ENCODE measurements at regions not wholly inside any gene's neighbourhood (a gene's known extent, or its start where the extent isn't known, plus 50 kb on each side); places are given as distances from the start of the nearest gene placed in this dataset.

DNA sequence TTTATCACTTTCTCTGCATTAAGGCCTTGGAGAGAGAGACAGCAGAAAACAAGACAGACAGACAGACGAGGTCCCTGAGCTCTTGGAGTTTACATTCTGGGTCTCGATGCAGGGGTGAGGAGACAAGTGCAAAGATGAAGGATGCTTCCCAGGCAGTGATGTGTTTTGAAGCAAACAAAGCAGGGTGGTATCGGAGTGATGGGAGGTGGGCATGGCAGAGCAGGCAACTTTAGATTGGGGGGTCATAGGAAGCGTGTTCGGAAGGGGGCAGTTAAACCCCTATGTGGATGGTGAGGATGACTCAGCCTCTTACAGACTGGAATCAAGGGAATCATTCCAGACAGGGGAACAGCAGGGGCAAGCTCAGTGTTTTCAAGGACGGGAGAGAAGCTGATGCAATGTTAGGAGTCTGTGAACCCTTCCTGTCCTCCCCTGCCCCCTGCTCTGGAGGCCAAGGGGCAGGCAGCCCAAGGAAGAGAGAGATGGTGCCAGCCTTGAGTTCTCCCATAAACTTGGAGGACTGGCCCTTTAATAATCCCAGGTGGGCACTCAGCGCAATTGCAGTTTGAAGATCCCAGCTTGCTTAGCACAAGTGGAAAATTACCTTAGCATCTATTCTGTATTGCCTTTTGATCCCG is 180.2 kb downstream of the CHST1 start:
- Histone ChIP-seq H3K4me3 (ENCODE audit: low read length) (no peak overlapping the region), H3K36me3 (replicated peaks; ENCODE audit: low read depth, low read length) (no peaks in the 10 kb centered on the region), H3K4me1 (ENCODE audit: low read length) (no peaks in the 10 kb centered on the region), H3K9me3 (ENCODE audit: insufficient read depth, low read length) (no peaks in the 10 kb centered on the region), H3K4me2 (ENCODE audit: low read length) (no peak overlapping the region), H4K20me1 (ENCODE audit: insufficient read depth, low read length) (no peaks in the 10 kb centered on the region), H3K79me2 (ENCODE audit: low read length) (no peaks in the 10 kb centered on the region), H3K9ac (ENCODE audit: low read length) (no peak overlapping the region), H3K27ac (ENCODE audit: low read length) (no peak overlapping the region), H2AFZ (ENCODE audit: low read depth, low read length) (no peak overlapping the region), H3K27me3 (ENCODE audit: low read depth, low read length) (peaks cover 34% of the 10 kb centered on the region)
- TF ChIP-seq, protein P1, sequence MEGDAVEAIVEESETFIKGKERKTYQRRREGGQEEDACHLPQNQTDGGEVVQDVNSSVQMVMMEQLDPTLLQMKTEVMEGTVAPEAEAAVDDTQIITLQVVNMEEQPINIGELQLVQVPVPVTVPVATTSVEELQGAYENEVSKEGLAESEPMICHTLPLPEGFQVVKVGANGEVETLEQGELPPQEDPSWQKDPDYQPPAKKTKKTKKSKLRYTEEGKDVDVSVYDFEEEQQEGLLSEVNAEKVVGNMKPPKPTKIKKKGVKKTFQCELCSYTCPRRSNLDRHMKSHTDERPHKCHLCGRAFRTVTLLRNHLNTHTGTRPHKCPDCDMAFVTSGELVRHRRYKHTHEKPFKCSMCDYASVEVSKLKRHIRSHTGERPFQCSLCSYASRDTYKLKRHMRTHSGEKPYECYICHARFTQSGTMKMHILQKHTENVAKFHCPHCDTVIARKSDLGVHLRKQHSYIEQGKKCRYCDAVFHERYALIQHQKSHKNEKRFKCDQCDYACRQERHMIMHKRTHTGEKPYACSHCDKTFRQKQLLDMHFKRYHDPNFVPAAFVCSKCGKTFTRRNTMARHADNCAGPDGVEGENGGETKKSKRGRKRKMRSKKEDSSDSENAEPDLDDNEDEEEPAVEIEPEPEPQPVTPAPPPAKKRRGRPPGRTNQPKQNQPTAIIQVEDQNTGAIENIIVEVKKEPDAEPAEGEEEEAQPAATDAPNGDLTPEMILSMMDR (IDR thresholded peaks at IDR 0.05; ENCODE audit: low read depth, low read length), result no peak
- no peak for TF ChIP-seq EZH2phosphoT487 (IDR thresholded peaks at IDR 0.05; ENCODE audit: low read depth)

DNA sequence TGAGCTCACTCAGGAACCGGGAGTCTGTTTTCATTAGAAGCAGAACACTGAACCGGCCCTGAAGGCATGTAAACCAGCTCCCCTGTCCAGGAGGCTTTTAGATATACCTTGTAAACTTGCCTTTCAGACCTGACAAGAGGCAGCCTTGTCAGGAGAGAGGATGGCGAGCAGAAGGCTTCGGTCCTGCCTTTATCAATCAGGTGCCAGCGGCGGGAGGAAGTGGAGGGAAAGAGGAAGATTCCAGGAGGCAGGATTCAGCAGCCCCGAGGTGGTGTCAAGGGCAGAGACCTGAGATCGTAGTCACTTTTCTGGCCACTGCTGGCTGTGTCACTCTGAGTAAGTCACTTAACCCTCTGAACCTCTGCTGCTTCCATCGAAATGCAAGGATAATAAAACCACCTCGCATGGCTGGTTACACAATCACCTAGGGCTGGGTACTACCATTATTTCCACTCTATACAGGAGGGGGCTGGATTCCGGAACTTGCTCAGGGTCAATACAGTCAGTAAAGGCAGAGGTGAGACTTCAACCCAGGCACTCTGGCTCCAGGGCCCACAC is 181.0 kb downstream of the CHST1 start:
- Histone ChIP-seq H3K4me2 (ENCODE audit: low read length) (no peak overlapping the region), H3K27me3 (ENCODE audit: low read depth, low read length) (peaks cover 33% of the 10 kb centered on the region), H3K27ac (ENCODE audit: low read length) (no peak overlapping the region), H4K20me1 (ENCODE audit: insufficient read depth, low read length) (no peaks in the 10 kb centered on the region), H3K4me3 (ENCODE audit: low read length) (no peak overlapping the region), H2AFZ (ENCODE audit: low read depth, low read length) (no peak overlapping the region), H3K9ac (ENCODE audit: low read length) (no peak overlapping the region), H3K36me3 (replicated peaks; ENCODE audit: low read depth, low read length) (no peaks in the 10 kb centered on the region), H3K9me3 (ENCODE audit: insufficient read depth, low read length) (no peaks in the 10 kb centered on the region), H3K79me2 (ENCODE audit: low read length) (no peaks in the 10 kb centered on the region), H3K4me1 (ENCODE audit: low read length) (no peaks in the 10 kb centered on the region)
- TF ChIP-seq EZH2phosphoT487 (IDR thresholded peaks at IDR 0.05; ENCODE audit: low read depth), result no peak
- TF ChIP-seq, protein P1 (IDR thresholded peaks at IDR 0.05; ENCODE audit: low read depth, low read length), result no peak

DNA sequence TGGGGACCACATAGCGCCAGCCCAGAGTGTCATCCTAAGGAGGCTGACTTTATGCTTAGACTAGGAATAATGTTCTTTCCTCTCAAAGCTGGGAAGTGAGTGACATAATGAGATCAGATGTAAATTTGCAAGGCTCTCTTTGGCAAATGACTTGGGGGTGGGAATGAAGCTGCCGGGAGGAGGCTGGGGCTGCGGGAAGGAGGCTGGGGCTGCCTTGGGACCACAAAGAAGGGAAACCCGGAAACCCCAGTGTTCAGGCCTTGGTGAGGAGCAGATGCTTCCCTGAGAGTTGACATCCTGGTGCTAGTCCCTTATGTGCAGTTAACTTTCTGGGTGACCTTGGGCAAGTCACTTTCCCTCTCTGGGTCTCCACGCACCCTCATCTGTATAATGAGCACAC is 182.0 kb downstream of the CHST1 start:
- TF ChIP-seq, protein P1 (IDR thresholded peaks at IDR 0.05; ENCODE audit: low read depth, low read length), result no peak
- TF ChIP-seq EZH2phosphoT487 (IDR thresholded peaks at IDR 0.05; ENCODE audit: low read depth), result no peak
- Histone ChIP-seq H3K27ac (ENCODE audit: low read length) (no peak overlapping the region), H3K4me1 (ENCODE audit: low read length) (no peaks in the 10 kb centered on the region)

DNA sequence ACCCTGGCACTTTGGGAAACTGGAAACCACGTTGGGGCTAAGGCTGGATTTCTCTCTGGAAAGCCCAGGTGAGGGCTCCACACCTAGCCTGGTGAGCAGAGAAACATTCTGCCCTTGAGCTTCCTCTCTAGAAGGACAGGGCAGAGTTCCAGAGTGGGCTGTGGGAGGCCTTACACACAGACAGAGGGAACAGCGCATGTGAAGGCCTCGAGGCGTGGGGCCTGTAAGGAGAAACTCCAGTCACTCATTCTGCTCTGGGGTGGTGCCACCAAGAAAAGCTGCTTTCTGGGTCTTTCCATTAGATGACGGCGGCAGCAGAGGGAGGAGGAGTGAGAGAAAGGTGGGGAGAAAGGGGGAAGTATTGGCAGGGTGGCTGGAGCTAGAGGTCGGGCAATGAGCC is 183.1 kb downstream of the CHST1 start:
- no peak overlapping the region for H3K27ac ChIP-seq (ENCODE audit: low read length)
- H3K4me1 ChIP-seq (ENCODE audit: low read length), result no peaks in the 10 kb centered on the region
- peaks cover 48% of the 10 kb centered on the region for H3K27me3 ChIP-seq (ENCODE audit: low read depth, low read length)
- H3K9ac ChIP-seq (ENCODE audit: low read length), result no peak overlapping the region
- no peaks in the 10 kb centered on the region for H3K36me3 ChIP-seq (replicated peaks; ENCODE audit: low read depth, low read length)
- H3K4me3 ChIP-seq (ENCODE audit: low read length), result no peak overlapping the region
- H3K4me2 ChIP-seq (ENCODE audit: low read length), result no peak overlapping the region
- TF ChIP-seq, protein P1 (IDR thresholded peaks at IDR 0.05; ENCODE audit: low read depth, low read length), result no peak
- TF ChIP-seq EZH2phosphoT487 (IDR thresholded peaks at IDR 0.05; ENCODE audit: low read depth), result no peak
- H3K79me2 ChIP-seq (ENCODE audit: low read length), result no peaks in the 10 kb centered on the region
- no peak overlapping the region for H2AFZ ChIP-seq (ENCODE audit: low read depth, low read length)
- H4K20me1 ChIP-seq (ENCODE audit: insufficient read depth, low read length), result no peaks in the 10 kb centered on the region
- H3K9me3 ChIP-seq (ENCODE audit: insufficient read depth, low read length), result no peaks in the 10 kb centered on the region

More for the DNA sequence above, 182.0 kb downstream of the CHST1 start:
- no peaks in the 10 kb centered on the region for H4K20me1 ChIP-seq (ENCODE audit: insufficient read depth, low read length)
- no peak overlapping the region for H3K9ac ChIP-seq (ENCODE audit: low read length)
- no peaks in the 10 kb centered on the region for H3K36me3 ChIP-seq (replicated peaks; ENCODE audit: low read depth, low read length)
- no peaks in the 10 kb centered on the region for H3K79me2 ChIP-seq (ENCODE audit: low read length)
- no peaks in the 10 kb centered on the region for H3K9me3 ChIP-seq (ENCODE audit: insufficient read depth, low read length)
- no peak overlapping the region for H3K4me3 ChIP-seq (ENCODE audit: low read length)
- peaks cover 37% of the 10 kb centered on the region for H3K27me3 ChIP-seq (ENCODE audit: low read depth, low read length)
- no peak overlapping the region for H2AFZ ChIP-seq (ENCODE audit: low read depth, low read length)
- no peak overlapping the region for H3K4me2 ChIP-seq (ENCODE audit: low read length)

Measured in OCI-LY3 (cell line).